ENCODE measurements at regions not wholly inside any gene's neighbourhood (a gene's known extent, or its start where the extent isn't known, plus 50 kb on each side); places are given as distances from the start of the nearest gene placed in this dataset.

DNA sequence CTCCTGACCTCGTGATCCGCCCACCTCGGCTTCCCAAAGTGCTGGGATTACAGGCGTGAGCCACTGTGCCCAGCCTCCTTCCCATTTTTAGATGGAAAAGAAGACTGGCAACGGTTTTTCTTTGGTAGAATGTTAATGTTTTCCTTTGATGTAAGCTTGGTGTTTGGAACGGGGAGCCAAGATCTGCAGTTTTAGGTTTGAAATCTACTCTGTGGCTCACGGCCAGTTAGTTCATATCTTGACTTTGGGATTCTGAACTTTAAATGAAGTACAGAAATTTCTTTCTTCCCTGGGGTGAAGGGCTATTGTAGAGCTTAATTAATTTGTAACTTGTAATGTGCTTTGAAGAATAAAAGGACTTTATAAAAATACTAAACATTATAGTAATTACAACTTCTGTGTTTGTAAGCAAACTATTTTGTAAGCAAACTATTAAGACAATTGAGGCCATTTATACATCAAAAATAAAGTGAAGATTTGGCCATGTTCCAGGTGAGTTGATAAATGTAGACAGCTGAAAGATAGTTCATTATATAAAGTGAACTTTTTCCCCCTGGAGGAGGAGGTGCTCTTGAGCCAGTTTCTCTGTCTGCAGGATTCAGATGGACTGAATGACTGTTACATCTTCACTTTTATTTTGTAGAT is 117.1 kb upstream of the TUT7 start:
- Histone ChIP-seq H3K4me1 (ENCODE audit: control insufficient read depth in 1 of 2, low read depth in 2 of 2) (no peaks in the 10 kb centered on the region), H3K27ac (no peak overlapping the region), H3K4me3 (no peak overlapping the region), H3K36me3 (no peaks in the 10 kb centered on the region), H3K27me3 (replicated peaks; ENCODE audit: insufficient read depth) (no peaks in the 10 kb centered on the region), H3K9me3 (no peaks in the 10 kb centered on the region)
- DNase-seq (ENCODE audit: low spot score) (no peak), ATAC-seq (ENCODE audit: insufficient number of reproducible peaks, low FRiP score, low read depth) (no peak)
- no peak for TF ChIP-seq CTCF (IDR thresholded peaks at IDR 0.05)

- Histone ChIP-seq H3K4me3 (no peak overlapping the region), H3K27me3 (replicated peaks; ENCODE audit: insufficient read depth) (no peaks in the 10 kb centered on the region), H3K27ac (no peak overlapping the region), H3K36me3 (no peaks in the 10 kb centered on the region), H3K4me1 (ENCODE audit: control insufficient read depth in 1 of 2, low read depth in 2 of 2) (no peaks in the 10 kb centered on the region), H3K9me3 (no peaks in the 10 kb centered on the region)
- DNase-seq (ENCODE audit: low spot score) (no peak), ATAC-seq (ENCODE audit: insufficient number of reproducible peaks, low FRiP score, low read depth) (no peak)
- no peak for TF ChIP-seq CTCF (IDR thresholded peaks at IDR 0.05)
Observed at GRCh38 chr9:86470326-86470725, 116.1 kb upstream of the TUT7 start.

DNA sequence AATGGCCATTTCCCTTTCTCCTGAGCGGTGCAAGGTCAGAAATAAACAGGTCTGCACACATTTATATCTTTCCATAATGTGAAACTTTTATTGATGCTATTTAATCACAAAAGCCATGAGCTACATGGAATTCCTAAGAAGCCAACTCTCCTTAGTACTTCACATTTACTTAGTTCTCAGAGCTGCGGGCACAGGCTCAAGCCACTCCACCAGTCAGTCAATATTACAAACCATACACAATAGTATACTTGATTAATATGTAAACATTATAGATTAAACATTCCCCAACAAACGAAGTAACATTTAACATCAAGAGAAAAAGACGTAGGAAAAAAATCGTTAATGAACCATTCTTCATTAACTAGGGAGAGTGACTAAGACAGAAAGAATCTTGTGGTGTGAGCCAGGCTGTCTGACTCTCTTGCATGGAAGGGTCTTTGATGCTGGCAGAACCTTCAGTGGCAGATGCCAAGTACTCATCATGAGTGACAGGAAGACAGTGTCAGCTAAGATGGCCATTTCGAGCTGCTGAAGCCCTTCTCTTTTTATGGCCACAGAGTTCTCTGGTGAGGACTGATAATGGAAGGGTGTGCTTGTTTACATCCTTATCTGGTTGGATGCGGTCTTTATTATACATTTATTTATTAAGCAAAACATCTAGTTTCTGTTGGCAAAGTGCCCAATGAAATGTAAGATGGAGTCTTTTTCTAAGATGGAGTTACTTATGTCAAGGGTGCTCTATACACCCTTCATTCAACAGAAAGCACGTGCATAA is 115.5 kb upstream of the TUT7 start:
- Histone ChIP-seq H3K9me3 (no peaks in the 10 kb centered on the region), H3K4me1 (ENCODE audit: control insufficient read depth in 1 of 2, low read depth in 2 of 2) (no peaks in the 10 kb centered on the region), H3K4me3 (no peak overlapping the region), H3K27me3 (replicated peaks; ENCODE audit: insufficient read depth) (no peaks in the 10 kb centered on the region), H3K36me3 (no peaks in the 10 kb centered on the region), H3K27ac (no peak overlapping the region)
- TF ChIP-seq CTCF (IDR thresholded peaks at IDR 0.05), result no peak
- ATAC-seq (ENCODE audit: insufficient number of reproducible peaks, low FRiP score, low read depth) (no peak), DNase-seq (ENCODE audit: low spot score) (no peak)

- H3K36me3 ChIP-seq, result no peaks in the 10 kb centered on the region
- TF ChIP-seq CTCF (IDR thresholded peaks at IDR 0.05), result no peak
- no peak overlapping the region for H3K4me3 ChIP-seq
- H3K4me1 ChIP-seq (ENCODE audit: control insufficient read depth in 1 of 2, low read depth in 2 of 2), result no peaks in the 10 kb centered on the region
- no peaks in the 10 kb centered on the region for H3K27me3 ChIP-seq (replicated peaks; ENCODE audit: insufficient read depth)
- DNase-seq (ENCODE audit: low spot score), result no peak
- ATAC-seq (ENCODE audit: insufficient number of reproducible peaks, low FRiP score, low read depth), result no peak
- no peak overlapping the region for H3K27ac ChIP-seq
- no peaks in the 10 kb centered on the region for H3K9me3 ChIP-seq
Observed at GRCh38 chr9:86464242-86464641, 110.0 kb upstream of the TUT7 start.

- H3K4me1 ChIP-seq (ENCODE audit: control insufficient read depth in 1 of 2, low read depth in 2 of 2), result no peaks in the 10 kb centered on the region
- TF ChIP-seq CTCF (IDR thresholded peaks at IDR 0.05), result no peak
- H3K36me3 ChIP-seq, result no peaks in the 10 kb centered on the region
- H3K27ac ChIP-seq, result no peak overlapping the region
- no peaks in the 10 kb centered on the region for H3K27me3 ChIP-seq (replicated peaks; ENCODE audit: insufficient read depth)
- DNase-seq (ENCODE audit: low spot score) (no peak), ATAC-seq (ENCODE audit: insufficient number of reproducible peaks, low FRiP score, low read depth) (no peak)
- H3K9me3 ChIP-seq, result no peaks in the 10 kb centered on the region
- H3K4me3 ChIP-seq, result no peak overlapping the region
Observed at GRCh38 chr9:86460216-86461002, 106.2 kb upstream of the TUT7 start.

All from thoracic aorta (tissue), 2 donors.